ENCODE measurements at regions not wholly inside any gene's neighbourhood (a gene's known extent, or its start where the extent isn't known, plus 50 kb on each side); places are given as distances from the start of the nearest gene placed in this dataset.

- Mint-ChIP-seq H3K27ac (no peak overlapping the region), H3K36me3 (peaks cover 67% of the 10 kb centered on the region), H3K9me3 (peaks cover 80% of the 10 kb centered on the region), H3K27me3 (ENCODE audit: low read depth) (peaks cover 6% of the 10 kb centered on the region), H3K4me1 (no peaks in the 10 kb centered on the region), H3K4me3 (no peak overlapping the region)
- no peak for TF ChIP-seq ZBTB21 (CRISPR knock-in tag; IDR thresholded peaks at IDR 0.05; ENCODE audit: borderline replicate concordance)
- TF ChIP-seq TEAD4 (CRISPR knock-in tag; IDR thresholded peaks at IDR 0.05) = no peak
- TF ChIP-seq JUN (CRISPR knock-in tag; IDR thresholded peaks at IDR 0.05) = no peak
- TF ChIP-seq, protein P1, sequence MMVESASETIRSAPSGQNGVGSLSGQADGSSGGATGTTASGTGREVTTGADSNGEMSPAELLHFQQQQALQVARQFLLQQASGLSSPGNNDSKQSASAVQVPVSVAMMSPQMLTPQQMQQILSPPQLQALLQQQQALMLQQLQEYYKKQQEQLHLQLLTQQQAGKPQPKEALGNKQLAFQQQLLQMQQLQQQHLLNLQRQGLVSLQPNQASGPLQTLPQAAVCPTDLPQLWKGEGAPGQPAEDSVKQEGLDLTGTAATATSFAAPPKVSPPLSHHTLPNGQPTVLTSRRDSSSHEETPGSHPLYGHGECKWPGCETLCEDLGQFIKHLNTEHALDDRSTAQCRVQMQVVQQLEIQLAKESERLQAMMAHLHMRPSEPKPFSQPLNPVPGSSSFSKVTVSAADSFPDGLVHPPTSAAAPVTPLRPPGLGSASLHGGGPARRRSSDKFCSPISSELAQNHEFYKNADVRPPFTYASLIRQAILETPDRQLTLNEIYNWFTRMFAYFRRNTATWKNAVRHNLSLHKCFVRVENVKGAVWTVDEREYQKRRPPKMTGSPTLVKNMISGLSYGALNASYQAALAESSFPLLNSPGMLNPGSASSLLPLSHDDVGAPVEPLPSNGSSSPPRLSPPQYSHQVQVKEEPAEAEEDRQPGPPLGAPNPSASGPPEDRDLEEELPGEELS (CRISPR knock-in tag; IDR thresholded peaks at IDR 0.05) = no peak
- no peak for TF ChIP-seq NFYB (CRISPR knock-in tag; conservative IDR thresholded peaks at IDR 0.05; ENCODE audit: low read depth)
- TF ChIP-seq, protein P2, sequence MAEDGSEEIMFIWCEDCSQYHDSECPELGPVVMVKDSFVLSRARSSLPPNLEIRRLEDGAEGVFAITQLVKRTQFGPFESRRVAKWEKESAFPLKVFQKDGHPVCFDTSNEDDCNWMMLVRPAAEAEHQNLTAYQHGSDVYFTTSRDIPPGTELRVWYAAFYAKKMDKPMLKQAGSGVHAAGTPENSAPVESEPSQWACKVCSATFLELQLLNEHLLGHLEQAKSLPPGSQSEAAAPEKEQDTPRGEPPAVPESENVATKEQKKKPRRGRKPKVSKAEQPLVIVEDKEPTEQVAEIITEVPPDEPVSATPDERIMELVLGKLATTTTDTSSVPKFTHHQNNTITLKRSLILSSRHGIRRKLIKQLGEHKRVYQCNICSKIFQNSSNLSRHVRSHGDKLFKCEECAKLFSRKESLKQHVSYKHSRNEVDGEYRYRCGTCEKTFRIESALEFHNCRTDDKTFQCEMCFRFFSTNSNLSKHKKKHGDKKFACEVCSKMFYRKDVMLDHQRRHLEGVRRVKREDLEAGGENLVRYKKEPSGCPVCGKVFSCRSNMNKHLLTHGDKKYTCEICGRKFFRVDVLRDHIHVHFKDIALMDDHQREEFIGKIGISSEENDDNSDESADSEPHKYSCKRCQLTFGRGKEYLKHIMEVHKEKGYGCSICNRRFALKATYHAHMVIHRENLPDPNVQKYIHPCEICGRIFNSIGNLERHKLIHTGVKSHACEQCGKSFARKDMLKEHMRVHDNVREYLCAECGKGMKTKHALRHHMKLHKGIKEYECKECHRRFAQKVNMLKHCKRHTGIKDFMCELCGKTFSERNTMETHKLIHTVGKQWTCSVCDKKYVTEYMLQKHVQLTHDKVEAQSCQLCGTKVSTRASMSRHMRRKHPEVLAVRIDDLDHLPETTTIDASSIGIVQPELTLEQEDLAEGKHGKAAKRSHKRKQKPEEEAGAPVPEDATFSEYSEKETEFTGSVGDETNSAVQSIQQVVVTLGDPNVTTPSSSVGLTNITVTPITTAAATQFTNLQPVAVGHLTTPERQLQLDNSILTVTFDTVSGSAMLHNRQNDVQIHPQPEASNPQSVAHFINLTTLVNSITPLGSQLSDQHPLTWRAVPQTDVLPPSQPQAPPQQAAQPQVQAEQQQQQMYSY (CRISPR knock-in tag; IDR thresholded peaks at IDR 0.05) = no peak
- ChIA-PET POLR2A (no interaction called here), CTCF (no interaction called here)
- DNase-seq (ENCODE audit: low spot score) = no peak
- ATAC-seq = no peak
Measured at GRCh38 chr12:127340381-127340780, 926.6 kb upstream of the TMEM132C start.

- Mint-ChIP-seq H3K36me3 (peaks cover 73% of the 10 kb centered on the region), H3K9me3 (peaks cover 81% of the 10 kb centered on the region), H3K27me3 (ENCODE audit: low read depth) (peaks cover 16% of the 10 kb centered on the region), H3K4me1 (no peaks in the 10 kb centered on the region), H3K4me3 (no peak overlapping the region), H3K27ac (no peak overlapping the region)
- no peak for ATAC-seq
- TF ChIP-seq ZNF263 (CRISPR knock-in tag; IDR thresholded peaks at IDR 0.05; ENCODE audit: low read depth) = no peak
- no peak for TF ChIP-seq CTCF (IDR thresholded peaks at IDR 0.05)
- TF ChIP-seq, protein P3, sequence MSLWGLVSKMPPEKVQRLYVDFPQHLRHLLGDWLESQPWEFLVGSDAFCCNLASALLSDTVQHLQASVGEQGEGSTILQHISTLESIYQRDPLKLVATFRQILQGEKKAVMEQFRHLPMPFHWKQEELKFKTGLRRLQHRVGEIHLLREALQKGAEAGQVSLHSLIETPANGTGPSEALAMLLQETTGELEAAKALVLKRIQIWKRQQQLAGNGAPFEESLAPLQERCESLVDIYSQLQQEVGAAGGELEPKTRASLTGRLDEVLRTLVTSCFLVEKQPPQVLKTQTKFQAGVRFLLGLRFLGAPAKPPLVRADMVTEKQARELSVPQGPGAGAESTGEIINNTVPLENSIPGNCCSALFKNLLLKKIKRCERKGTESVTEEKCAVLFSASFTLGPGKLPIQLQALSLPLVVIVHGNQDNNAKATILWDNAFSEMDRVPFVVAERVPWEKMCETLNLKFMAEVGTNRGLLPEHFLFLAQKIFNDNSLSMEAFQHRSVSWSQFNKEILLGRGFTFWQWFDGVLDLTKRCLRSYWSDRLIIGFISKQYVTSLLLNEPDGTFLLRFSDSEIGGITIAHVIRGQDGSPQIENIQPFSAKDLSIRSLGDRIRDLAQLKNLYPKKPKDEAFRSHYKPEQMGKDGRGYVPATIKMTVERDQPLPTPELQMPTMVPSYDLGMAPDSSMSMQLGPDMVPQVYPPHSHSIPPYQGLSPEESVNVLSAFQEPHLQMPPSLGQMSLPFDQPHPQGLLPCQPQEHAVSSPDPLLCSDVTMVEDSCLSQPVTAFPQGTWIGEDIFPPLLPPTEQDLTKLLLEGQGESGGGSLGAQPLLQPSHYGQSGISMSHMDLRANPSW (CRISPR knock-in tag; conservative IDR thresholded peaks at IDR 0.05; ENCODE audit: low read depth) = no peak
- ChIA-PET POLR2A (no interaction called here), CTCF (no interaction called here)
- DNase-seq (ENCODE audit: low spot score) = no peak
Measured at GRCh38 chr12:127342861-127343260, 924.1 kb upstream of the TMEM132C start.

DNA sequence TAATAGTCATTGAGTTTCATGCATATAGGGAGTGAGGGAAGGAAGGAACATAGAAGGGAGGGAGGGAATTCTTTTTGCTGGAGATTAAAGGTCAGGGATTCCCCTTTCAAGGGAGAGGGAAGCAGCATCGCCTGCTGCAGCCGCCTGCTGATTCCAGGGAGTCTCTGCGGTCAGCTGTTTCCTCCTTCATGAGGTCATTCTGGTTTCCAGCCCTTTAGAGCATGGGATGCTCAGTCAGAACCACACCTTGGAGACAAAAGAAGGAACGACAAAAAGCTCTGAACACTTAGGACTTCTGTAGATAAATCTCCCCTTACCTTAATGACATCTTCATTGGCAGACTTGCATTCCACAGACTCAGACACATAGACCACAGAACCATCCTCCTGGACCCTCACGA, 923.0 kb upstream of the TMEM132C start:
- Mint-ChIP-seq H3K9me3 (peaks cover 81% of the 10 kb centered on the region), H3K4me1 (no peaks in the 10 kb centered on the region), H3K4me3 (no peak overlapping the region), H3K27me3 (ENCODE audit: low read depth) (peaks cover 16% of the 10 kb centered on the region), H3K36me3 (peaks cover 73% of the 10 kb centered on the region), H3K27ac (no peak overlapping the region)
- ATAC-seq (no peak), DNase-seq (ENCODE audit: low spot score) (no peak)
- ChIA-PET POLR2A (no interaction called here), CTCF (no interaction called here)
- TF ChIP-seq, protein P4, sequence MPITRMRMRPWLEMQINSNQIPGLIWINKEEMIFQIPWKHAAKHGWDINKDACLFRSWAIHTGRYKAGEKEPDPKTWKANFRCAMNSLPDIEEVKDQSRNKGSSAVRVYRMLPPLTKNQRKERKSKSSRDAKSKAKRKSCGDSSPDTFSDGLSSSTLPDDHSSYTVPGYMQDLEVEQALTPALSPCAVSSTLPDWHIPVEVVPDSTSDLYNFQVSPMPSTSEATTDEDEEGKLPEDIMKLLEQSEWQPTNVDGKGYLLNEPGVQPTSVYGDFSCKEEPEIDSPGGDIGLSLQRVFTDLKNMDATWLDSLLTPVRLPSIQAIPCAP (CRISPR knock-in tag; IDR thresholded peaks at IDR 0.05) = no peak
- TF ChIP-seq ERG (CRISPR knock-in tag; IDR thresholded peaks at IDR 0.05) (no peak), EMX1 (CRISPR knock-in tag; IDR thresholded peaks at IDR 0.05) (no peak), TP53 (CRISPR knock-in tag; IDR thresholded peaks at IDR 0.05) (no peak), ZBTB43 (CRISPR knock-in tag; IDR thresholded peaks at IDR 0.05) (no peak)
- TF ChIP-seq, protein P5, sequence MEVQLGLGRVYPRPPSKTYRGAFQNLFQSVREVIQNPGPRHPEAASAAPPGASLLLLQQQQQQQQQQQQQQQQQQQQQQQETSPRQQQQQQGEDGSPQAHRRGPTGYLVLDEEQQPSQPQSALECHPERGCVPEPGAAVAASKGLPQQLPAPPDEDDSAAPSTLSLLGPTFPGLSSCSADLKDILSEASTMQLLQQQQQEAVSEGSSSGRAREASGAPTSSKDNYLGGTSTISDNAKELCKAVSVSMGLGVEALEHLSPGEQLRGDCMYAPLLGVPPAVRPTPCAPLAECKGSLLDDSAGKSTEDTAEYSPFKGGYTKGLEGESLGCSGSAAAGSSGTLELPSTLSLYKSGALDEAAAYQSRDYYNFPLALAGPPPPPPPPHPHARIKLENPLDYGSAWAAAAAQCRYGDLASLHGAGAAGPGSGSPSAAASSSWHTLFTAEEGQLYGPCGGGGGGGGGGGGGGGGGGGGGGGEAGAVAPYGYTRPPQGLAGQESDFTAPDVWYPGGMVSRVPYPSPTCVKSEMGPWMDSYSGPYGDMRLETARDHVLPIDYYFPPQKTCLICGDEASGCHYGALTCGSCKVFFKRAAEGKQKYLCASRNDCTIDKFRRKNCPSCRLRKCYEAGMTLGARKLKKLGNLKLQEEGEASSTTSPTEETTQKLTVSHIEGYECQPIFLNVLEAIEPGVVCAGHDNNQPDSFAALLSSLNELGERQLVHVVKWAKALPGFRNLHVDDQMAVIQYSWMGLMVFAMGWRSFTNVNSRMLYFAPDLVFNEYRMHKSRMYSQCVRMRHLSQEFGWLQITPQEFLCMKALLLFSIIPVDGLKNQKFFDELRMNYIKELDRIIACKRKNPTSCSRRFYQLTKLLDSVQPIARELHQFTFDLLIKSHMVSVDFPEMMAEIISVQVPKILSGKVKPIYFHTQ (CRISPR knock-in tag; IDR thresholded peaks at IDR 0.05) = no peak
